Suprapubic skin (tissue), 4 donors: ENCODE measurements at regions not wholly inside any gene's neighbourhood (a gene's known extent, or its start where the extent isn't known, plus 50 kb on each side); places are given as distances from the start of the nearest gene placed in this dataset.
"Not testable (repeated sequence)": the region's sequence is repeated elsewhere in the genome, so short reads cannot be mapped to it uniquely, and the experiment has no call there.

Source experiments
- CTCF ChIP-seq, 2 donors: fragments of 200-600 bp in 1 of 2; fragments of 450-650 bp in 1 of 2; sonication (generic) in 1 of 2; IDR thresholded peaks; one replicate each; pipeline ENCODE4 v1.5.1; 2016 to 2019; ENCODE audit warnings: antibody characterized with exemption in 2 of 2, mild to moderate bottlenecking in 1 of 2, moderate library complexity in 1 of 2
- POLR2A ChIP-seq, 2 donors: fragments of 450-650 bp; IDR thresholded peaks; one replicate each; pipeline ENCODE4 v1.6.1; 2017; ENCODE audit warnings: antibody characterized with exemption in 2 of 2, mild to moderate bottlenecking in 2 of 2, moderate library complexity in 2 of 2
- POLR2AphosphoS5 ChIP-seq, 3 donors: sonication (generic); formaldehyde crosslinking; IDR thresholded peaks; one replicate each; pipeline ENCODE4 v1.6.1; 2017; ENCODE audit warnings: antibody characterized with exemption in 3 of 3

GRCh38 chr6:67922588-67922987, 712.5 kb upstream of the ADGRB3 start:
- not testable (repeated sequence) for TF ChIP-seq CTCF, POLR2AphosphoS5, POLR2A (IDR thresholded peaks at IDR 0.05)
